ENCODE measurements at regions not wholly inside any gene's neighbourhood (a gene's known extent, or its start where the extent isn't known, plus 50 kb on each side); places are given as distances from the start of the nearest gene placed in this dataset.

DNA sequence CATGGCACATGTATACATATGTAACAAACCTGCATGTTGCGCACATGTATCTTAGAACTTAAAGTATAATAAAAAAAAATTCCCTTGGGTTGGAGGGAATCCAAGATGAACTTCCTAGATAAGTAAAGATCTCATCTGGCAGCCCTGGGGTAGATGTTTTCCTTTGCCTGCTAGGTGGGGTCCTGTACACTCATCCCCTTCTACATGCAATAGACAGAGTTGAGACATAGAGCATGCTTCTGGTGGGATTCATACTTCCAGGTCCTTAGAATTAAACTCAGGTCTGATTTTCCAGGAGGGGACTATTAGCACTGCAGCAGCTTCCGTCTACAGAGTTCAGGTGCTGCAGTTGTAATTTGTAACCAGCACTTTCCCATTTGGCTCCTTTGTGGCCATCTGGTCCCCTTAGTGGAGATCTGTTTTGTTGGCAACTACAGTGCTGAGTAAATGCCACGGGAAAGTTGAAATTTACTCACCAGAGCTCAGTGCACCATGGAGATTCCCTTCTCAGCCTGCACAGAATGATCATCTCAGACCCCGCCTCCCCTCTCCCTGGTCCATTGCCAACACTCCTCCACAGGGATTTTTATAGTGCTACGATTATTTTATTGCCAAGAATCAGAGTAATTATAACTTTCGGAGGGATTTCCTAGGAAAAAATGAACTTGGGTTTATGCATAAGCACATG, 220.1 kb upstream of the E2F8 start:
- DNase-seq: no peak

DNA sequence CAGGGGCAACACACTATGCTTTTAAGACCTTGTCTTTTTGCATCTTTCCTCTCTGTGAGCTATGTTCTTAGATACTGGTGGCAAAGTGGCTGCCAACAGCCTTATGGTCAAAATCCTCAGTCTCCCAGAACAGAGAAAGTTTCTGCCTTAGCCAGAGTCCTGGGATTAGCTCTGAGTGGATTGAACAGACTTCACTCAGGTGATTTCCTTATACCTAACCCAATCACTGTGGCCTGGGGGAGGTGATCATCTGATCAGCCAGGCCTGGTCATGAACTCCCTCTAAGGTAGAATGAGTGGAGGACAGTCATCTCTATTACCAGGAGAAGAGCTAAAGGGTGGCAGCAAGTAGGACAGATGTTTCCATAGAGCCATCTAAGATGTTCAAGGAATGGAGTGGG, 218.5 kb upstream of the E2F8 start:
- DNase-seq: no peak

DNA sequence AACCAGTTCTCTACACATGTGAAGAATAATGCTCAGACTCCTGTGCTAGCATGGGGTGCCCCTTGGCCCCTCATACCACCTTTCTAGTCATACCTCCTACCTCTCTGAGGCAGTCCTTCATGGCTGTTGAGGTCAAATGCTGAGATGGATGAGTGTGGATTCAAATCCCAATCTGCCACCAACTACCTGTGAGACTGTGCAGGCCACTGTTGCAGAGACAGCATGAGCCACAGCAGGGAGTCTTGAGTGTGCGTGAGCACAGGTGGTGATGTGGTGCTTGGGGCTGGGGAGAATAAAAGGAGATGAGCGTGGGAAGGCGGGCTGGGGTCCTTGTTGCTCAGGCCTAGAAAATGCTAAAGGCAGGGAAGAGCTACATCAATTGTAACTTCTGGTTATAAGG, 218.0 kb upstream of the E2F8 start:
- DNase-seq: no peak

DNA sequence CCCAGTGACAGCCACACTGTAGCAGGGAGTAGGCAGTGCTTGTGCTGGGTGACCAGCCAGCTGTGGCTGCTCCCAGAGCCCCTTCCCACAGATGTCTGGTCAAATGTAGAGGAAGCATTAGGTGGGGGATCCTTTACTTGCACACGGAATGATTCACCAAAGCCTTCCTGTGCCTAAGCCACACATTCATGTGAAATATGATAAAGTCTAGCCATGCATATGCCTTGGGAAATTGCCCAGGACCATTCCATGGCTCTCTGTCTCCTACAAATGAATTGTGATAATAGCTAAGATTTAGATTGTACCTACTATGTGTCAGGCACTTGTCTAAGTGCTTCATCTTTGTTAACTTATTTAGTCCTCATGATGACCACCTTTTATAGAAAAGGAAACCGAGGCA, 217.5 kb upstream of the E2F8 start:
- DNase-seq: no peak

DNA sequence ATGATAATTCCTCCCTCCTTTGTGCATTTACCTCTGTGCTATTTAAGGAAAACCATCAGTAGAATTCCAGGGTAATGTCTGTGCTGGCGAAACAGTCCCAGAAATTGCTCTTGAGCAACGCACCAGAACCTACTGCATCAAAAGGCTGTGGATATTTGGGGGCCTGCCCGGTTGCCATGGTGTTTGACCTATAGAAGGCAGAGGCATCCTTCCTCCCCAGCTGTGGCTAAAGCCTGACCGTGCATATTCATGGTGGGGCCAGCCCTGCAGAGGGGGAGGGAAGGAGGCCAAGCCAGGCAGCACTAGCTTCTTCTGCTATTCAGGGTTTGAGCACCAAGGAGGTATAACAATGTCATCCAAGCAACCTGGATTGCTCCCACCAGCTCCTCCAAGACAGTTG, 215.0 kb upstream of the E2F8 start:
- no peak for DNase-seq

DNA sequence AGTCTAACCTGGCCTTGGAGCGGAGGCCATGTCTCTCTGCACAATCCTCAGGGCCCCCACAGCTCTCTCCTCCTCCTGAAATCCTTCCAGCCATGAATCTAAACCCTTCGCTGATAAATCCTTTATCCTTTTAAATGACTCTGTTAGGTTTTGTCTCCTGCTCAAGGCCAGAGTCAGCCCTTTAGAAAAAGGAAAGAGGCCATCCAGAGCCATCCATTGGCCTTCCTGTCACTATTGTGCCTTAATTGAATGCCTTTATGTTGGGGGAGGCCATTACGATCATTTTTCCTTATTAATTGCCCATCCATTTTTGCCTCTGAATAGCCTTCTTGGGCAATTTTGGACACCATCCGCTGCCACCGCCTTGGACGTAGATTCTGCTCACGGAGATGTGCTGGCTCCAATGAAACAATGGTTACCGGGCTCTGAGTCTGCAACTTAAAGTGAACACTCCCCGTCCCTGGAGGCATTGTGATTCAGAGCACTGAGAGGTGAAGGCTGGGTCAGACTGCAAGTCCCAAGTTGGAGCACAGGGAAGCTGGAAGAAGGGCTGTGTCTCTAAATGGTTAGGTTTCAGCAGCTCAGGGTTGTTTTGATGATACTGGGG, 213.0 kb upstream of the E2F8 start:
- DNase-seq: no peak

DNA sequence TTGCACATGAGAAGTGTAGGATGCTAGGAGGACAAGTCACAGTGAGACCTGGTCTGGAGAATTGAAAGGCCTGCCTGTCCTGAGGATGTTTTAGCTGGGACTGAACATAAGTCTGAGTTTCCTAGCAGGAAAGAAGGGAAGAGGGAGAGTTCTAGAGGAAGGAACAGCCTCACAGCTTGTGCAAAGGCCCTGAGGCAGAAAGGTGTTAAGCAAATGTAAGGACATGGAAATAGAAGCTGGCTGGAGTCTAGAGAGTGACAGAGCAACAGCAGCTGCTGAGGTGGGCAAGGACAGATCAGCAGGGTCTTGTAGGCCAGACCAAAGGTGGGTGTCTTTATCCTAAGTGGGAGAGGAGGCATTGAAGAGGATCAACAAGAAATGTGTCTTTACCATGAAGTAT, 210.9 kb upstream of the E2F8 start:
- no peak for DNase-seq

DNA sequence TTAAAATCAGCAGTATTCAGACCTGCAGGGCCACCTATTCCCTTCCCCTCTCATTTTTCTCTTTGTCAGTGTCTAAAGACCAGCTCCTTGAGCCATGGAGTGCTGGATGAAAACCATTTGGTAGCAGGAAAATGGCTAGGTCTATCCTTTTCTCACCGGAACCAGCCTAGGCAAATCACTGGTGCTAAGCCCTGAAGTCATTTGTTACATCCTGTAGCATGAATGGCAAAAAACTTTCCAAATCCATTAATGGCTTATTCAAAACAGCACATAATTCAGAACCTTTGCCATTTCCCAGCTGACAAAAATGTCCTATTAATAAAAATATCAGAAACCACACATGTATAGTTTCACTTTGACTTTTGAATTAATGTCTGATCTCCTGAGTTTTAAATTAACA, 209.5 kb upstream of the E2F8 start:
- no peak for DNase-seq

DNA sequence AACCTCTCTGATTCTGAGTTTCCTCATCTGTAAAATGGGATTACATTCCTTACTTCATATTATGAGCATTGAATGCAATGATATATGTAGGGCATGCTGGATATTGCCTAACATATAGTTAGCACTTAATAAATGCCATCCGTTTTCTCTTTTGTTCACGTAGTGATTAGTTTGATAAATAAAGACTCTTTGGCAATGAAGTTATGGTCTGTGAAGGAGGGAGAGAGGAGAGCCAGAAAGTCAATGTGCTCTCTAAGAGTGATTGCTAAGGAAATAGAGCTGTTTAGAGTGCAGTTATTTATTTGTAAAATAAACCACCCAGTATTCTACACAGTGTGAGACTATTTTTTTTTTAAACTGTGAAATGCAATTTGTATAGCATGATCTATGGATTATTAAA, 207.9 kb upstream of the E2F8 start:
- no peak for DNase-seq

DNA sequence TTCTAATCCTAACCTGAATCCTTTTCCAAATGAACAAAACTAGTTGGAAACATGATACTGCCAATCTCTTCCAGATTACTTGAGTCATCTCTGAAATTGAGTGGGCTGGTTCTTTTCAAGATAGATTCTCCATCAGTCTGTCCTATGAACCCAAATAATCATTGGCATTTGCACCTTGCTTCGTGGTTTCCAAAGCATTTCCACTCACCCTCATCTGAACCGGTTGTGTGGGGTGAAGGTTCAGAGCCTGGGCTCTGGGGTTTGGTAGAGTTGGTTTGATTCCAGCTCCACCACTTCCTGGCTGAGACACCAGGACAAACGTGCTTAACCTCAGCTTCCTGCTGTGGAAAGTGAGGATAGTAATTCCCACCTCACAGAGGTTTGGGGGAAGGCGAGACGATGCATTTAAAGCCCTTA, 206.4 kb upstream of the E2F8 start:
- DNase-seq: no peak

DNA sequence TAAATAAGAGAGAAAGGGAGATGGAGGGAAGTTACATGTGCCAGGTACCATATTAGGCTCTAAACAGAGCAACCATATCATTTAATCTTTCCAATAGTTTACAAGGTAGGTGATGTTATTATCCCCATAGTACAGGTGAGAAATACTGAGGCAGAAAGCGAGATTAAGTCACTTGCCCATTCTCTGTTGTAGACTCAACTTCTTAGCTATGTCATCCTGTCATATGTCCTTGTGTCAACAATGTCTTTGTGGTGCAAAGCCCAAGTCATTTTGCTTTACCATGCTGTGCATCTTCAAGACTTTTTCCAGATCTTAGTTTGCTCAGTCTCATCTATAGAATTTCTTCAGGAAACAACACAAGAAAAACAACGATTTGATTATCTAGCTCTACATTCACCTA, 205.0 kb upstream of the E2F8 start:
- no peak for DNase-seq

DNA sequence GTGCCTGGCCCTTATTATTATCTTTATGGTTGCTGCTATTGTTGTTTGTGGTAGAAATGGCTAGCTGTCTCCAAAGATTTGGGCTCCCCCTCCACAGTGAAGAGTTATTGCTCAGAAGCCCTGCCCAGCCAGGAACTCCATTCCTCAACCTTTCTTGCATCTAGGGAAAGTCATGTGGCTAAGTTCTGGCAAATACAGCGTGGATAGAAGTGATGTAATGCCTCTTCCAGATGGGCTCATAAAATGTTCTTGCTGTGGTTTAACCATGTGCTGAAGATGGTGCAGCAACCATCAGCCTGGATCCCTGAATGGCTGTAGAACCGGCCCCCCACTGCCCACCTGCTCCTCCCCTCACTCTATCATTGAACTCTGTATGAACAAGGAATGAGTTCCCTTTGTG, 203.5 kb upstream of the E2F8 start:
- DNase-seq: no peak

DNA sequence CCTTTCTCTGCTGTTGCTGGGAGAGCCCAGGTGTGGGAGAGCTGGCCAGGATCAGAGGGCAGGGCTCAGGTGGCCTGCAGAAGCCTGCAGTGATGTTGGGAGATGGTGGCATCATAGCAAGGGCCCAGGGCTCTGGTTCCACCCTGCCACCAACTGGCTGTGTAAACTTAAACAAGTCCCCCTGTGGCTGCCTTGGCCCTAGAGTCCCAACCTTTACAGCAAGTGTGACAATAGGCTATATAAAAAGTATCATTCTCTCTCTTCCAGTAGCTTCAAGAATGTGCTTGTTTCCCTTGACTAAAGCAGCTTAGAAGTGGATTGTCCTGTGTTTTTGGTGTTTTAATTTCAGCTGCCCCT, 201.8 kb upstream of the E2F8 start:
- DNase-seq: no peak

DNA sequence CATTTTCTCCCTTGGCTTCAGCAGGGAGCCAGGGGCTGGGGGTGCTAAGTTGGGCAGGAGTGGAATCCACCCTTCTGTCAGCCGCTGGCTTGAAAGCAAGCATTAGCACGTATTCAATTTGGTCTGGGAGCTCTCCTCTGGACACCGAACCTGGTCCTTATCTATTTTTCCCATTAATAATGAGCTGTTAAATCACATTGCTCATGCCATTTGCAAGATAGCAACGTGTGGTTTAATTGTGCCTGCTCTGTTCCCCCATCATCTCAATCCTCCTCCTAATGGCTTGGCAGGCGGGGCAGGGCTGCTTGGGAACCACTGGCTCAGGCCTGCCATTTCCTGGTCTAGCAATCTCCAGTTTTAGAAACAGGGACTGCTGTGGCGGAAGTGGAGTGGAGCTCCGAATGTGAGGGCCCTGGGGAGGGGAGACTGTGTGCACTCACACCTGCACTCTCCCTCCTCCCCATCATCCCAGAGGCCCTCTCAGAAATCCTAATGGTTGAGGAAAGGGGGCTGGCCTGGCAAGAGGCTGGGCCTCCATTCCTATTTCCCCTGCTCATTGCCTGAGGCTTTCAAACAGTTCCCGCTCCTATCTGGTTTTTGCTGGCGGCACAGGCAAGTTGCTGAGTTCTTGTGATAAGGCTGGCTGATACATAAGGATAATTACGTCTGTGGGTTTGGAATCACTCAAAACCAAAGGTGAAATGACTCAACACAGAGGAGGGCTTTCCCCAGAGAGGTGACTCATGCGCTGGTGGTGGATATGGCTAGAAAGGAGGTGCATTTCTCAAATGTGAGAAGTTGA, 201.2 kb upstream of the E2F8 start:
- DNase-seq: peak; percentile 38 to 51

DNA sequence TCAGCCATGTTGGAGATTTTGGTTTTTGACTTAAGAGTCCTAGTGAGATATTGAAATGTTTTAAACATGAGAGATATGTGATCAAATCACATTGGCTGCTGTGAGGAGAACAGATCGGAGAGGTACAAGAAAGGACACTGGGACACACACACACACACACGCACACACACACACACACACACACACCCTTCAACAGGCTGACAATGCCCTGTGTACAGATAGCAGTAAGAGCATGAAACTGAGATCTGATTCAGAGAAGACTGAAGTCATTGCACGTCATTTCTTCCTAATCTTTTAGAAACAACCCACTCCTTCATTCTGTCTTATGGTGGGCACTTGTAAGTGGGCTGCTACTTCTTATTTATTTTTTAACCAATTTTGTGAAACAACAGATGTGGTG, 200.5 kb upstream of the E2F8 start:
- DNase-seq: no peak

DNA sequence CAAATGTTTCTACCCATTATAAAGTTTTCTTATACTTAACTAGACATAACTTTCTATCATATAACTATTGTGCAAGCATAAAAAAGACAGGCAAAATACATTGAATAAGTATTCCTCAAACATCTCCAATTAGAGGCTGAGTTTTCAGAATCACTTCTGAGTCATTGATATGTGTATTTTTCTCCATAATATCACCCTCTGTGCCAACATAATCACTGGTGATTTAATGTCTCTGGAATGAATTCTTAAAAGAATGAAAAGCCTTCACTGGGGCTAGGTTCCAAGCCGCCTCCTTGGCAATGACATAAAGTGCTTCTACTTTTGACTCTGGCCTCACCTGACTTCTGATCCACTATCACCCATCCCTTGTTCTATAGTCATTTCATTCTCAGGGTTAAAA, 197.0 kb upstream of the E2F8 start:
- no peak for DNase-seq

DNA sequence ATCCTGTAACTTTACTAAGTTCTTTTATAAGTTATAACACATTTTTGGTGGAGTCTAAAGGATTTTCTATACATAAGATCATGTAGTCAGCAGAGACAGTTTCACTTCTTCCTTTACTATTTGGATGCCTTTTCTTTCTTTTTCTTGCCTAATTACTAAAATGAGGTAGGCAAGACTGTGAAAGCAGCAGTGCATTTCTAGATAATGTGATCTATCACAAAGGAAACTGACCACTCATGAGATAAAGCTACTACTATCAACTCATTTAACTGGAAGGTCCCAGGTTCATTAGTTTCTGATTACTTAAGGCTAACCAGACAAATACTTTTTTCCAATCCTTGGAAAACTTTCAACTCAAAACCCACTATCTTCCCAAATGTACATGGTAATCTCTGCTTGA, 196.2 kb upstream of the E2F8 start:
- no peak for DNase-seq

DNA sequence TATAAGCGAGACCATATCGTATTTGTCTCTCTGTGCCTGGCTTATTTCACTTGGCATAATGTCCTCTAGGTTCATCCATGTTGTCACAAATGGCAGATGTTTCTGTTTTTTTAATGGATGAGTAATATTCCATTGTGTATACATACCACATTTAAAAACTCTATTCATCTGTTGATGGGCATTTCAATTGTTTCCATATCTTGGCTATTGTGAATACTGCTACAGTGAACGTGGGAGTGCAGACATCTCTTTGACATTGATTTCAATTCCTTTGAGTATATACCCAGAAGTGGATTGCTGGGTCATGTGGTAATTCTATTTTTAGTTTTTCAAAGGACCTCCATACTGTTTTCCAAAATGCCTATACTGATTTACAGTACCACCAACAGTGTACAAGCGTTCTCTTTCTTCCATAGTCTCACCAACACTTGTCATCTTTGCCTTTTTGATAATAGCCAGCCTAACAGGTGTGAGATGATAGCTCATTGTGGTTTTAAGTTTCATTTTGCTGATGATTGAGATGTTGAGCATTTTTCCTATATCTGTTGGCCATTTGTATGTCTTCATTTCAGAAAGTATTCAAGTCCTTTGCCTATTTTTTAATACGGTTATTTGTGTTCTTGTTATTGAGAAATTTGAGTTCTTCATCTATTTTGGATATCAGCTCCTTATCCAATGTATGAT, 194.7 kb upstream of the E2F8 start:
- no peak for DNase-seq

DNA sequence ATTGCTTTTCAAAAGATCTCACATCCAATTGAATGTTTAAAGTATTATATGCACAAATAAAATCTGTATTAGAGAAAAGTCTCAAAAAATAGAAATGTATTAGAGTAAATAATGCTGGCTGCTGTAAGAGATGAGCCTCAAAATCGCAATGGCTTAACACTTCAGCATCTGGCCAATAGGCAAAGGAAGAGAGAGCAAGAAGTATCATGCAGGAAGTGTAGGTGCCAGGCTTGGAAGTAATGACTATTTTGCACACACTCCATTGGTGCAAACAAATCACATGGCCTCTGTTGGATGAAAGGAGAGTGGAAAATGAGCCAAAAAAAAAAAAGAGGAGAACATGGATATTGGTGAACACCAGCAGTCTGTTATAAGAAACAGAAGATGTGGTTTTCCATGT, 193.0 kb upstream of the E2F8 start:
- no peak for DNase-seq

DNA sequence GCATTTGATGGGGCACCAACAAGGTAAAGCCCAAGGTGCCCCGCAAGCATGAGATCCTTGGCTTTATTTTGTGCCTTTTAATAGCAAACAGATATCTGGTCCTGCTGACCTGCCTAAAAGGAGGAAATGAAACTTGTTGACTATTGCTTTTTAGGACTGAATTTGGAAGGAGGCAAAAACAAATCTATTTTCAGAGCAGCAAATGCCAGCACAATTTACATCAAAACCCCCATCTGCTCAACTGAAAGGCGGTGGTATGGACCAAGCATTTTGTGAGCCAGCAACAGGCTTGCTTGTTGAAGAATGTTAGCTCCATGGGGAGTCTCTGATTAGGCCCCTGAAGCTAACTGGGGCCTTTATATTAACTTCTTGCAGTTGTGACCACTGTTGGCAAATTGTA, 192.6 kb upstream of the E2F8 start:
- no peak for DNase-seq

DNA sequence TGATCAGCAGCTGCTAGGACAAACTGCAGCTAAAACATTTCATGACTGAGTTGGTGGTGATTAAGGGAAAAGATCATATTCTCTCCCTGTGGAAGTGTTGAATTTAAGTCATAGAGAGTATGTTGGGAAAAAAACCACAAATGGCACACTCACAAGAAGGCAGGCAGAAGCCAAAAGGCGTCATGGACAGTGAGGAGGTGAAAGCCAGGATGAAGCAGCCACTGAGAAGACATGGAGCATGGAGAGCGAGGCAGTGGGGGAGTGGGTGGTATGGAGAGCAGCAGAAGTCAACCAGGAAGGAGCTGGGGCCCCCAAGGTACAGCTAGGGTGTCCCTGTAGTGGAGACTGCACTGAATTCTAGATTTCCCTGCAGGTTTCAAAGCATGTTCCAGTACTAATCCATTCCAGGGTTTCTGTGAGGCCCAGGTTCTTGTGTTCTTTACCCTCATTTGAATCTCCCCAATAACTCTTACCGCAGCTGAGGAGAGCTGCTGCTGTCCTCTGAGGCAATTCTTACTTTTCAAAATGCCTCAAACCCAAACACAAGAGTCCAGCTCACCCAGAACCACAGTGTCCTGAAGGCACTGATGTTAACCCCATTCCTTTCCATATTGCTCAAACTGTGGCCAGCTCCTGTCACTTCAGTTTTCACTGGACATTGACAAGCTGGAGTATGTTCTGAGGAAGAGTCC, 191.8 kb upstream of the E2F8 start:
- DNase-seq: no peak

DNA sequence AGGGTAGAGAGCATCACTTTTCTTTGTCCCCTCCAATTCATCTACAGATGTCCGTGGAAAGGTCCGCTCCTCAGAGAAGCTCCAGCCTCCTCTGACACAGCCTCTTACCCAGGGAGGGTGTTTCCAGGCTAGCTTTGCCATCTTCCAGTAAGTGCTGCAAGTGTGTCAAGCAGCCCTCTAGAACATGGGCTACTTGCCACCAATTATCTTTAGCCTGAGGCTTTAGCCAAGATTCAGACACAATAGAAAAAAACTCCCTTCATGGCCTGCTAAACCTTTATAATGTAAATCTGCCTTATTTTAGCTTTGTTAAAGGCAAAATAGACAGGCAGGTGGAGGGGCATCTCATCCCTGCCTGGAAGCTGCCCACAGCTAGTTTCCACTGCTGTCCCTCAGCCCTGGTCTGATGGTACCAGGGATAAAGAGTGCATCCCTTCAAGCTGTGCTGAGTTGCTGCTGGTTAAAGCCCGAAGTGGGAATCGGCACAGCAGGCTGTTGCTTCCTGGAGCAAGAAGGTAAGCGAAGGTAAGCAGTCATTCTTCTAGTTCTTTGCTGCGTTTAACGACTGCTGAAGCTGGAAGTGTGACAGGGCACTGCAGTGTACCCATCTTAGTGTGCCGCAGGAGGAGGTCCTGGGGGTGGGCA, 190.1 kb upstream of the E2F8 start:
- no peak for DNase-seq

DNA sequence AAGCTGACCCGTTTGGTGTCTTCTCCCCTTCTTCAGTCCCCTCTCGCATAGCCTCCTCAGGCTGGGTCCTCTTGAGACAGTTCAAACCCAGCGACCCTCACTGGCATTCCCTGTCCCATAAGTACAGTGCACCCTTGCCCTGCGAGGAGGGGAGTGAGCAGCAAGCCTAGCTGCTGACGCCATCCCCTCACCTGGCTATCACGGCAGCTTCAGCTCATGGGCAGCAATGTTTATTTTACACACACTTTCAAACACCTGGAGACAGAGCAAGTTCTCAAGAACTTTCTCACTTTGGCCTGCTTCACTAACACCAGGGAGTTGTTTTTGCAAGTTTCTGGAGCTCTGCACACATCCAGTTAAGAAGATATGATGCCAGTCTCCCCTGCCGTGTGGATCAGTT, 189.6 kb upstream of the E2F8 start:
- no peak for DNase-seq
